HG02610 (cell line): ENCODE measurements at regions not wholly inside any gene's neighbourhood (a gene's known extent, or its start where the extent isn't known, plus 50 kb on each side); places are given as distances from the start of the nearest gene placed in this dataset.

Experiments
- ATAC-seq: cut with Tn5 transposase; IDR thresholded peaks from one replicate; pipeline ENCODE4 v1.9.1; 2021; ENCODE audit warnings: mild to moderate bottlenecking, moderate library complexity; ENCODE audit not compliant: unreplicated experiment

- peak; percentile 49 for ATAC-seq
Observed at GRCh38 chrX:20437683-20438082, 171.0 kb upstream of the RPS6KA3 start.

GRCh38 chrX:20435913-20436312, 169.2 kb upstream of the RPS6KA3 start:
- no peak for ATAC-seq

- ATAC-seq, result no peak
Observed at GRCh38 chrX:20434986-20435385, 168.3 kb upstream of the RPS6KA3 start.

- no peak for ATAC-seq
Observed at GRCh38 chrX:20433388-20433775, 166.7 kb upstream of the RPS6KA3 start.

- peak; percentile 59 for ATAC-seq
Observed at GRCh38 chrX:20432746-20433387, 166.2 kb upstream of the RPS6KA3 start.

GRCh38 chrX:20432048-20432447, 165.3 kb upstream of the RPS6KA3 start:
- ATAC-seq, result no peak

- no peak for ATAC-seq
Observed at GRCh38 chrX:20431486-20431885, 164.8 kb upstream of the RPS6KA3 start.

GRCh38 chrX:20427173-20427770, 160.6 kb upstream of the RPS6KA3 start:
- no peak for ATAC-seq

- ATAC-seq, result no peak
Observed at GRCh38 chrX:20421697-20422096, 155.0 kb upstream of the RPS6KA3 start.

GRCh38 chrX:20421275-20421674, 154.6 kb upstream of the RPS6KA3 start:
- ATAC-seq, result no peak

- no peak for ATAC-seq
Observed at GRCh38 chrX:20420058-20420457, 153.3 kb upstream of the RPS6KA3 start.

- peak; percentile 54 for ATAC-seq
Observed at GRCh38 chrX:20418379-20419150, 151.9 kb upstream of the RPS6KA3 start.

GRCh38 chrX:20414762-20415445, 148.2 kb upstream of the RPS6KA3 start:
- ATAC-seq, result no peak

GRCh38 chrX:20414066-20414465, 147.4 kb upstream of the RPS6KA3 start:
- peak; percentile 37 for ATAC-seq

GRCh38 chrX:20412871-20413486, 146.3 kb upstream of the RPS6KA3 start:
- peak; percentile 89 for ATAC-seq

GRCh38 chrX:20410540-20410939, 143.8 kb upstream of the RPS6KA3 start:
- no peak for ATAC-seq

- no peak for ATAC-seq
Observed at GRCh38 chrX:20409991-20410390, 143.3 kb upstream of the RPS6KA3 start.

GRCh38 chrX:20402956-20403355, 136.2 kb upstream of the RPS6KA3 start:
- ATAC-seq, result no peak

GRCh38 chrX:20399728-20400414, 133.2 kb upstream of the RPS6KA3 start:
- ATAC-seq, result no peak

- no peak for ATAC-seq
Observed at GRCh38 chrX:20397587-20397986, 130.9 kb upstream of the RPS6KA3 start.

GRCh38 chrX:20394451-20394850, 127.7 kb upstream of the RPS6KA3 start:
- no peak for ATAC-seq
